HG03025 (cell line): ENCODE measurements at regions not wholly inside any gene's neighbourhood (a gene's known extent, or its start where the extent isn't known, plus 50 kb on each side); places are given as distances from the start of the nearest gene placed in this dataset.

Experiments
- ATAC-seq: cut with Tn5 transposase; IDR thresholded peaks from one replicate; pipeline ENCODE4 v1.9.1; 2021; ENCODE audit warnings: mild to moderate bottlenecking, moderate library complexity; ENCODE audit not compliant: unreplicated experiment, low FRiP score

DNA sequence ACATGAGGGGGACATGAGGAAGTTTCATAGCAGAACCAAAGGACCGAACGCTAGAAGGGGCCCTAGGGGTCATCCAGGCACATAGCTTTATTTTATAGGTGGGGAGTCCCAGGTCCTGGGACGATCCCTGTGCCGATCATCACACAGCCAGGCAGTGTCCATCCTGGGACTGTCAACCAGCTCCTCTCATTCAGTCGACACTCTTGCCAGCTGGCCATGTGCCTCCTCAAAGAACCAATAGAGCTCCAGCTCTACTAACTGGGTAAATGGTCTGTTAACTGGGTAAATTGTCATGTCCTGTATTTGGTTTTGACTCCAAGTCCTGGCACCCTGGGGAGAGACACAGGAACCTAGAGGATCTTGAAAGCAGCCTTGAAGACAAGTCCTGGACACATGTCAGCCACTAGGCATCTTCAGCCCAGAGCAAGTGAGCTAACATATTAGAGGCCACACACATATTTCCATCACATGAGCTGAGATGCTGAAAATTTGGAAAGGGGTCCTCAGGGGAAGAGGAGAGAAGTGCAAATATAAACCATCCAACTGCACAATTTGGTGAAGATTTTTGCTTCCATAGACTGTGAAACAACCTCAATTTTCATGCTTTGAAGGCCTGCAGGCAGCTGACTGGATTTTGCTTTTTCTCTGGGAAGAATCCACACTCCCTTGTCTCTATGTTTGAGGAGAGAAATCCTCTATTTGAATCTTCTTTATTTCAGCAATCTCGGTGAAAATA is 361.1 kb upstream of the SLC14A2 start:
- ATAC-seq: no peak

DNA sequence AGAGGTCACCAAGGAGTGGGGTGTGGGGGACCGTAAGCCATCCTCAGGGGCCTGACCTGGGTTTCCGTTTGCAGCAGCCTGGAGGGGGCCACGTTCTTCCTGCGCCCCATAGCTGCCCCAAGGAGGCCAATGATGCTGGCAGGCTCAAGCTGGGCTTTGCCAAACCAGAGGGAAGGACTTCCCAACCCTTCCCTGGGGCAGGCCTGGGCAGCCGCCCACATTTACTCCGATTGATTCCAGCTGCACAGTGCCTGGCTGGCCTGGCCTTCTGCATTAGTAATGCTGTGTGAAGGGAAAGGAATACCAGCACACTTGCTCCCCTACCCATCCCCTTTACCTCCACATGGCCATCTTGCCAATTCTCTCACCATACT is 360.6 kb upstream of the SLC14A2 start:
- ATAC-seq: no peak

- ATAC-seq: no peak
These were observed 359.9 kb upstream of the SLC14A2 start for GRCh38 chr18:45255197-45255890.

GRCh38 chr18:45260125-45260524 is 355.2 kb upstream of the SLC14A2 start:
- ATAC-seq: no peak

- no peak for ATAC-seq
These were observed 349.3 kb upstream of the SLC14A2 start for GRCh38 chr18:45266023-45266422.

- ATAC-seq: no peak
These were observed 347.7 kb upstream of the SLC14A2 start for GRCh38 chr18:45267622-45268021.

DNA sequence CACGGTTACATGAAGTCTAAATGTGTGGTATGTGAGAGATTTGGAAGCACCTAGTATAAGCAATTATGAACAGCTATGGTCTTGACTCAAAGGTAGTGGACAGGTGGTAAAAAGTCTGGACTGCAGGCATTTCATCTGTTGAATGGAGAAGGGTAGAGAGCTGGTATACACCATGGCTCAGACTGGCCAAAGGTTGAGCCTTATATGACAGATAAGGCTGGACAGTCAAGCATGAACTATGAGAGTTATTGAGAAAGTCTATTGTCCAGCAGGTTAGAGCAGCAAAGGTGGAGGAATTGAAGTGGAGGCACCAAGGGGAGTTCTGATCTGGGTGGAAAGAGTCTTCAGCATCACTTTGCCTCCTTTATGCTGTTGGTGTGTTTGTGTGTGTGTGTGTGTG is 346.7 kb upstream of the SLC14A2 start:
- ATAC-seq: no peak

DNA sequence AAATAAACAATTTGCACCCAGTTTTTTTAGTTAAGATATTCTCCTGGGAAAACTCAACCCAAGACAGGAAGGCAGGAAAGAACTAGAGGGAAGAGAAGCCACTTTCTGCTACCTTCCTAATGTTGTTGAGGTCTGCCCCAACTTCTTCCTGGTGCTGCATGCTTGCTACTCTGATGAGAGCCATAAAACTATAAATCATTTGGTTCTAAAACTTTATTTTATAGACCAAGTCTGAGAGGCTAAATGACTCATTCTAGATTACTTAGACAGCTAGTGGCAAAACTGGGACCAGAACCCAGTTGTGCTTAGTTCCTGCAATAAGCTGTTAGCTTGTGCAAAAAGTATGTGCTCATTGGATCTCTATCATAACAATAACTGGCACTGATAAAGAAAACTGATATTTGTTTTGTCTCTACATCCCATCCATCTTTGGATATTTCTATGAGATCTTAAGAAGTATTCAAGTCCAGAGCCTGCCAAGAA is 344.9 kb upstream of the SLC14A2 start:
- ATAC-seq: no peak

- no peak for ATAC-seq
These were observed 341.2 kb upstream of the SLC14A2 start for GRCh38 chr18:45274026-45274425.

DNA sequence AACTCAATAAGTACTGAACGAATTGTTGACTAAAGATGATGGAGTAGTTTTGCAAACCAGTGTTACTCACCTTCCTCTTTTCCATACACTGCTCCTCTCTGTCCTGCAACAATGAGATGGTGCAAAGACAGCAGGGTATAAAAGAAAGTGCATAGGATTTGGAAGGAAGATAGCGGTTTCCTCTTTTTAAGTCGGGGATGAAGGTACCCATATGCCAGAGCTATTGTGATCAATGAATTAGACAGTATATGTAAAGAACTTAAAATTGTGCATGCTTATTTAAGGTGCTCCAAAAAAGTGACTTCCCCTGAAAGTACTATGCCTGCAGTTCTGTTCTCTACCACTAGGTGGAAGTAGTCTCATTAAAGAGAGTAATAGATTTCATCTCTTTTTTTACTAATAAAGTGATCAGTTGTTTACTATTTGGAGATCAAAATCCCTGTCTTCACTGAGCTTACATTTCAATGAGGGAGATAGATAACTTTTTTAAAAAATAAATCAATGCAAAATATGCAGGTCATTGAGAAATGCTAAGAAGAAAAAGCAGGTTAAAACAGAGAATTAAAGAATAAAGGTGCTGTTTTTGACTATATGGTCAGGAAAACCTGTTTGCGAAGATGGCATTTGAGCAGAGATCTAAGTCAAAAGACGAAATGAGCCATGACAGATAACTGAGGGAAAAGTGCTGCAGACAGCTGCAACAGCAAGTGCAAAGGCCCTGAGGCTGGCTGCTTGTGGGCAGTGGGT is 339.7 kb upstream of the SLC14A2 start:
- no peak for ATAC-seq

DNA sequence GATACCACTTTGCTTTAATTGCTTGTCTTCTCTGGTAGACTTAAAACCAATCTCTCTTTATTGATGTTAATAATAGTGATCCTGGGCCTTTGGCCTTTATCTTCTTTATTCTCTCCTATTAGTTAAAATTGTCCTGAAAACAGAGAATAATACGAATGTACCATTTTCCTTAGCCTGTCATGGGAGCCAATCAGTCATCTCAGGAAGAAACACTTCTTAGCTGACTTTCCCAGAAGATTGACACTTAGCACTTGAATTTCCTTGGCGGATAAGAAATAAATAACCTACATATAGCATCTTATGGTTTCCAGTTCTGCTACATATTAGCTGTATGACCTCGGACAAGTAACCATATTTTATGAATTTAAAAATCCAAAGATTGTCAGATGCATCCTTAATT is 338.4 kb upstream of the SLC14A2 start:
- ATAC-seq: no peak

- ATAC-seq: no peak
These were observed 337.4 kb upstream of the SLC14A2 start for GRCh38 chr18:45277908-45278307.

GRCh38 chr18:45280481-45281276 is 334.6 kb upstream of the SLC14A2 start:
- no peak for ATAC-seq

- no peak for ATAC-seq
These were observed 333.0 kb upstream of the SLC14A2 start for GRCh38 chr18:45282101-45282812.

DNA sequence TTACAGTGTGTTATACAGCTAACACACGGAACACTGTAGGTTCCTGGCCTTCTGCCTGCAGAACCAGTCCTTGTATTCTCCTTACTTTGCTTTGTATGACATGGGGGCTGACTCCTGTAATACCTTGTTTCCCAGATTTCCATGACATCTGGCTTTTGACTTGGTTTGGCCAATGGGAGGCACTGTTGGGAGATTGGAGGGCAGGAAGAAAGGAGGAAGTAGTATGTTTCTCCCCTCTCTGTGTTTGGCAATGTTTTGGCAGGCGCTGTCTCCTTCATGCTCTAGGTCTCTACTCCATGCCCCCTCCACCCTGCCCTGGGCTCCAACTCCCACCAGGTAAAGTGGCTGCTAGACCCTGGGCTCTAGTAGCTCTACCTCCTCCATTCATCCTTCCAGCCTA is 331.1 kb upstream of the SLC14A2 start:
- ATAC-seq: no peak

DNA sequence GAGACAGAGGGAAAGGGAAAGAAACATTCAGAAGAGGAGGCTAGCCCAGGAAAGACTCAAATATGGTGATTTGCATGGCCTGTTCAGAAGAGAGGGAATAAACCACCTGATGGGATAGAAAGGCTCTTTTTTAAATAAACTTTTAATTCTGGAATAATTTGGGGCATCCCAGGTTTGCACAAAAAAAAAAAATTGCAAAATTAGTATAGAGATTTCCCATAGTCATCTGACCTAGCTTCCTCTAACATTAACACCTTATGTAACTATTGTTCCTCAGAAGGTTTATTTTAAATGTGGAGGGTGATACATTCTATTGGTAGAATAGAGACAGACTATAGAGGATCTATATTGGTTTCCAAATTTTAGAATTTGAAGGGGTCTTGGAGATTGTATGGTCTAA is 330.4 kb upstream of the SLC14A2 start:
- ATAC-seq: no peak

GRCh38 chr18:45285251-45285650 is 330.0 kb upstream of the SLC14A2 start:
- no peak for ATAC-seq

DNA sequence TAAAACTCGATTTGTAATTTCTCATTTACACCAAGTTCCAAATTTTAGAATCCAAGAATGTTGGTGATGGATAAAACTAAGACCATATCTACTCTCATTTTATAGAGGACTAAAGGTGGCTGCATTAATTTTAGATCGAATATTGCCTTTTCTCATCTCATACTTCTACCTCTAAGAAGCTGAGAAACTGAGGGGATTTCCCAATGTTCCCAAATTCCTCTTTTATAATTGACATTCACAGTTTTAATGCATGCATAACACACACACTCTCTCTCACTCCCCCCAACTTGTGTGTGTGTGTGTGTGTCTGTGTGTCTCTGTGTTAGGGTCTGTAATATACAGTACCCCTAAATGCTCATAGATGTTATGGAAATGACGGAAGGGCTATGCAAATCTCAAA is 328.8 kb upstream of the SLC14A2 start:
- ATAC-seq: no peak

DNA sequence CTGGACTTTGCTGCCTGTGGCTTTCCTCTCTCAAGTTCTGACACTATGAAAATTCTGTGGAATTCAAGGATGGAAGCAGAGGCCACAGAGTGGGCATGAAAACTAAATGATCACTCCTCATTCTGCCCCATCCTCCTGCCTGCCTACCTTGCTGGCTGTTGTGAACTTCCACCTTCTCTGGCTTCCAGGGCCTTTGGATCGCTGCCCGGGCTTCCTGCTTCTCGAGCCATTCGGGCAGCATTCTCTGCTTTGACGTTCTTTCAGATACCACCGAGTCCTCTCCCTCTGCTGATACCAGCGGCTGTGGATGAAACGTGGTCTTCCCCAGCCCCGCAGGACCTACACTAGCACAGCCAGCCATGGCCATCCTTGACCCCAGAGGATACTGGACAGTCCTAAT is 327.7 kb upstream of the SLC14A2 start:
- ATAC-seq: no peak

GRCh38 chr18:45290364-45290763 is 324.9 kb upstream of the SLC14A2 start:
- ATAC-seq: no peak
